Germinal center (tissue), 1 donor: ENCODE measurements at regions not wholly inside any gene's neighbourhood (a gene's known extent, or its start where the extent isn't known, plus 50 kb on each side); places are given as distances from the start of the nearest gene placed in this dataset.
A peak's percentile ranks its signal among the peaks of the same experiment; 100 is the strongest.

Experiments
- DNase-seq: peaks from one replicate; pipeline ENCODE4 v3.0.0; 2012; ENCODE audit warnings: mixed read lengths, low spot score

GRCh38 chr5:6832994-6833393 is 119.8 kb downstream of the TENT4A start:
- DNase-seq, result no peak

- DNase-seq, result no peak
These were observed 120.2 kb downstream of the TENT4A start for GRCh38 chr5:6833406-6833805.

GRCh38 chr5:6837095-6837494 is 123.9 kb downstream of the TENT4A start:
- no peak for DNase-seq

DNA sequence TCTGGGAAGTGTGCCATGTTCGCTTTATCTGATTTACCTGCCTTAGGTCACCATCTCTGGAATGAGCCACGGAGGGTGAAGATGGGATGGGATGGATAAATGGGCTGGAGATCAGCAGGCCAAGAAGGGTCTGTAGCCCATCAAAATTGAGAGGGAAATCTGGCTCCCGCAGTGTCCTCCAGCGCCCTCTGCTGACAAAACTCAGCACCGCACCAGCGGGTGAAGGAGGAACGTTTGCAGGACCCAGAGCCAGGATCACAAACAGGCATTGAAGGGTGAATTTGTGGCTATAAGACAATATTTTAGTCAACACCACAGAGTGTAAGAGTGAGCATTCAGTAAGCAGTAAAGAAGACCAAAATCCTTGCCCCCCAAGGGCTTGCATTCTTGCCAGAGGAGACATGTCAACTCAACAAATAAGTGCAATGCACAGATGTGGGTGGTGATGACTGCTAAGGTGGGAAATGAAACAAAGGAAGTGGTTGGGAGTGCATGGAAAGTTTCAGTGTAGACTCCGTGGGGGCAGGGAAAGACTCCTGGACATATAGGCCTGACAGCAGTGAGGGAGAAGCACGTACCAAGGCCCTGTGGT is 124.4 kb downstream of the TENT4A start:
- peak; percentile 23 for DNase-seq

- no peak for DNase-seq
These were observed 125.5 kb downstream of the TENT4A start for GRCh38 chr5:6838736-6839135.

GRCh38 chr5:6840136-6840793 is 127.0 kb downstream of the TENT4A start:
- no peak for DNase-seq

GRCh38 chr5:6843335-6843734 is 130.1 kb downstream of the TENT4A start:
- no peak for DNase-seq

- no peak for DNase-seq
These were observed 130.6 kb downstream of the TENT4A start for GRCh38 chr5:6843821-6844220.

DNA sequence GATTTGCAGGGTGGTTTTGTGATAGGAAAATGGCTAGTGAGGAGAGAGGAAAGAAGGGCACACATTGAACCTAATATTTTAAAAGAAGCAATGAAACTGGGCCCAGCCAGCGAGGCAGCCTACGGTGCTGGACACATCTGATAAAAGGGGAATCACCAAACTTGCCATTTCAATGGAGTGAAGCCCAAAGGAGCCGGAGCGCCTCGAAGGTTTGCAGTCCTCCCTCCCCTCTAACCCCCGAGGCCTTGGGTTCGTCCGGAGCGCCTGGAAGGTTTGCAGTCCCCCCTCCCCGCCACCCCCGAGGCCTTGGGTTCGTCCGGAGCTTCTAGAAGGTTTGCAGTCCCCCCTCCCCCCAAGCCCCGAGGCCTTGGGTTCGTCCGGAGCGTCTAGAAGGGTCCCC is 132.6 kb downstream of the TENT4A start:
- no peak for DNase-seq

DNA sequence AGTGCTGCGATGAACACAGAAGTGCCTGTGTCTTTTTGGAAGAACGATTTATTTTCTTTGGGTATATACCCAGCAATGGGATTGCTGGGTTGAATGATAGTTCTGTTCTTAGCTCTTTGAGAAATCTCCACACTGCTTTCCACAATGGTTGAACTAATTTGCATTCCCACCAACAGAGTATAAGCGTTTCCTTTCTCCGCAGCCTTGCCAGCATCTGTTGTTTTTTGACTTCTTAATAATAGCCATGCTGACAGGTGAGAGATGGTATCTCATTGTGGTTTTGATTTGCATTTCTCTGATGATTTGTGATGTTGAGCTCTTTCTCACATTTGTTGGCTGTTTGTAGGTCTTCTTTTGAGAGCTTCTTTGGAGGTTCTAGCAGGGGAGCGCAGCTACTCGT is 134.6 kb downstream of the TENT4A start:
- DNase-seq, result no peak

DNA sequence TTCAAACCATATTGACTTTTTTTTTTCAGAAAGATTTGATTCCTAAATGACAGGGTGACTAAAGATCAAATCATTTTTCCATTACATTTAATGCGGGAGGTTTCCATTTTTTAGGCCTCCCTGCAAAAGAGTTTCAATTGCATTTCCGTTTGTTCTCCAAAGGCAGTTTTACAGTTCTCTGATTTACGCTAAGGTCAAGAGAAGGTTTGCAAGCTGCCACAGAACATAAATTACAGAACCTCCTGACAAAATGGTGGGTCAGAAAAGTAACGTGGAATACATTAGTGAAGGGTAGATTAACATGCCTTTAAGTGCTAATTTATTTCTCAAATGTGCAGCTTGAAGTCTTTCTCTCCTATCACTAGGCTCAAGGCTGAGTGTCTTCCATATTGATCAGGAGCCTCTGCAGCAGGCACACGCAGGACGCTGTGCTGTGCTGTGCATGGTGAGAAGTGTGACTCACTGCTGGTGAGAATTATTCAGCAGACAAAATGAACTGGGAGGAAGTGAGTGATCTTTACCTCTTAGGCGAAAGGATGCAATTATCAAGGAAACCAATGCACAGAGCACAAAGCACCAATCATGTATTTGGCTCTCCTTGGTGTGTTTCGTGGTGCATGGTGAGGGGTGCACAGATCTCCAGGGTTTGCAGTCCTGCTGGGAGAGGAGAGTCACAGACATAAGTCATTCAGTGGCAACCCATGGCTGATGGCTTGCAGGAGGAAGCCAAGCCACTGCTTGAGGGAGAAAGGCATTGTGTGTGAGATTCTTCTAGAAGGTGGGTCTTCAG is 136.3 kb downstream of the TENT4A start:
- DNase-seq, result no peak

GRCh38 chr5:6850106-6850432 is 136.8 kb downstream of the TENT4A start:
- no peak for DNase-seq

DNA sequence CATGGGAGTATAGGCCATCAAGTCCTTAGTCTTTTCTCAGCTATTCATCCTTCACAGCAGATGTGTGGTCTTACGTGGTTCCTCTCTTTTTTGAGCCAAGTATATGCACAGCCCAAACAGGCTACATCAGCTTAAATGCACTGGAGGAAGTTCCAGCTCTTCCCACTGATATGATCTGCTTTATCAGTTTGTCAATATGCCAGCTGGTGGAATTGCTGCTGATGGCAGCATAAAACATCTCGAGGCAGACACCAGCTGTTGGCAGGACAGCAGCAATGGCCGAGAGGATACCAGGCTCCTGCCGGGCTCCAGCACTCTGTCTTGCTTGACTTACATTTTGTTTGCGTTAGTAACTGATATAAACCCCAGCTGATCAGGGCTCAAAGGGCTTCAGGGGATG is 143.4 kb downstream of the TENT4A start:
- DNase-seq, result no peak

DNA sequence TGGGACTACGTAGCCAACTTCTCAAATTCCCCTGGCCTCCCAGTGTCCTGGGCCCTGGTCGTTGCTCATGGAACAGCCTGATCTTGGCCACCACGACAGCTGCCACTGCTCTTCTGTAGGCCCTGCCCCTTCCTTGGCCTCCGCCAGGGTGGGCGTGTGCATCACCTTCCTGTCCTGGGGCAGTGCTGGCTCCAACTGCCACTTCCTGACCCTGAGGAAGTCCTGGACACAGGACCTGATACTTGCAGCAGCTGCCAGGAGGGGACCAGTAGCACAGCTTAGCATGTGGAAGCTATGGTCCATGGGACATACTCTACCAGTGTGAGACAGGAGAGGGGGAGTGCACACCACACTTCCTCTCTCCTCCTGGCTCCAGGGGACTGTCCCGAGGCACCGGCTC is 145.2 kb downstream of the TENT4A start:
- no peak for DNase-seq

DNA sequence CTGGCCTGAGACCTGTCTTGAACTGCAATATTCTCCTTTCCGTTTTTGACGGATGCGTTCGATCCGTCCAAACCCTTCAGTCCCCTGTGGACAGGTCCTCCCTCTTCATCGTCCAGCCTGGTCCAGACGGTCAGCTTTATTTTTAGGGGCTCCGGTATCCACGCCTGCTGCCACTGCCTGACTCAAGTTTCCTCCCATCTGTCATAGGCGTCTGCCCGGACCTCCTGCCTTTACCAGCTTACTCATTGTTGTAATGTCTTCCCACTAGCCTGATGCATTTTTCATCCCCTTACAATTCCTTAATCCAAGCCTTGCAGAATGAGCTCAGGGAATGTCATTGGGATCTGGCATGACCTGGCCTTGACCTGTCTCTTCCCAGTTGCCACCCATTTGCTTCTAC is 145.8 kb downstream of the TENT4A start:
- no peak for DNase-seq

DNA sequence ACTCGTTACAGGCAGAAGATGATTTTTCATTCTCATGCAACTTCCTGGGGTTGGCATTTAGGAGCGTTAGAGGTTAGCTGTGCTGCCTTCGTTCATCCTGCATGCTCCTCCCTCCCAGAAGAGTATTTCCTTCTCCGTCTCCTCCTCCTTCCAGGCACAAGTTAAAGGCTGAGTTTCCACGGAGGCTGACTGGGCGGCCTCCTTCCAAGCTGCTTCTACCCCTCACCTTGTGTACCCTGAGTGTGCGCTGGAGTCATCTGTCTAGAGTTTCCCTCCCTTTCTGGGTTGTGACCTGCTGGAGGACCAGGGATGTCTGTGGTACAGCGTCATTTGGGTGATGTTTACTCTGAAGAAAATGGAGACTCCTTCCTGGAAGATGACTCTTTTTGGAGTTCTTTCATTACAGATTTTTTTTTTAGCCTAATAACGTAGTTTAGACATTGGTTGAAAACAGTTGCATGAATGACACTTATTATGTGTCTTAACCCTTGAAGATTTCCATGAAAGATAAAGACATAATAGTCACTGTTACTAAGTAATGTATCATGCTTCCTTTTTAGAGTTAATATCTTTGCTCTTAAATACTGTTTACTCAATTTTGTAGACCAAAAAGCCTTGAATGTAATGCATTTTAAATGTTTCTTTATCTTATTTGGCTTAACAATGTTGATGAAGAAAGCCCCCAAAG is 146.9 kb downstream of the TENT4A start:
- no peak for DNase-seq

GRCh38 chr5:6861036-6861435 is 147.8 kb downstream of the TENT4A start:
- DNase-seq, result no peak

GRCh38 chr5:6861667-6862066 is 148.4 kb downstream of the TENT4A start:
- no peak for DNase-seq

GRCh38 chr5:6862306-6862705 is 149.1 kb downstream of the TENT4A start:
- no peak for DNase-seq

DNA sequence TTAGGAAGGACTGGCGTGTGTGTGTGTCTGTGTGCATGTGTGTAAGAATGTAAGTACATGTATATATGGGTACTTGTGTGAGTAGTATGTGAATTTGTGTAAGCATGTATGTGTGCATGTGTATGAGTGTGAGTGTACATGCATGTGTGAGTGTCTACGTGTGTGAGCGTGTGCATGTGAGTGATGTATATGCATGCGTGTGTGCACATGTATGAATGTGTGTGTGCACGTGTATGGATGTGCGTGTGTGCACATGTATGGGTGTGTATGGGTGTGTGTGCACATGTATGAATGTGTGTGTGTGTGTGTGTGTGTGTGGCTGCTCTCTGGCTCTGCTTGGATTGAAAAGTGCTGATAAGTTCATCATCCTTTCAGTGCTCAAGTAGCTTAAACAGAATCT is 154.5 kb downstream of the TENT4A start:
- DNase-seq, result no peak

GRCh38 chr5:6868171-6868570 is 154.9 kb downstream of the TENT4A start:
- no peak for DNase-seq

DNA sequence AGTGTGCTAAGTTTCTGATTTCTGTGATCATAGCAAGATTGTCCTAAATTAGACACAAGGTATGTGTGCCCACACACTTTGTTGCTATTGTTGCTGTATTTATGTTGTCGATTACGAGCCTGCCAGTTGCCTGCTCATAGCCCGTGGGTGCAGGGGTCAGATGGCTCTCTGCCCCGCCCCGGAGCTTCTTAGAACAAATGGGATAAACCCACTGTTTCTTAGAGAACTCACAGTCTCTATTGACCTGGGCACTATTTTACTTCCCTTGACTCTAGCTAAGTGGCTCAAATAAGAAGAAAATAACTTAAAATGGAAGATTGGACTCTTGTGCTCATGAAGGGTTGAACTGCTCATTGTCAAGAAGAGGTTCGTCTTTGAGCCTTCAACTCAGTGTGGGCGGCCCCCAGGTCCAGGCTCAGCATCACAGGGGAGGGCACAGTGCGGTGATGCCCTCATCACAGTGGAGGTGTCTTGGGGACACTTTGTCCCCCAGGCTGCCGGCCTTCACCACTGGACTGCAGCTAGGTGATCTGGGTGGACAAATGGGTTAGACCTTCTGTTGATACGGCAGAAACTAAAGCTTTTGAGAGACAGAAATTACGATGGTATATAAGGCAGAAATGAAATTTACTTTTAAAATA is 155.5 kb downstream of the TENT4A start:
- no peak for DNase-seq

DNA sequence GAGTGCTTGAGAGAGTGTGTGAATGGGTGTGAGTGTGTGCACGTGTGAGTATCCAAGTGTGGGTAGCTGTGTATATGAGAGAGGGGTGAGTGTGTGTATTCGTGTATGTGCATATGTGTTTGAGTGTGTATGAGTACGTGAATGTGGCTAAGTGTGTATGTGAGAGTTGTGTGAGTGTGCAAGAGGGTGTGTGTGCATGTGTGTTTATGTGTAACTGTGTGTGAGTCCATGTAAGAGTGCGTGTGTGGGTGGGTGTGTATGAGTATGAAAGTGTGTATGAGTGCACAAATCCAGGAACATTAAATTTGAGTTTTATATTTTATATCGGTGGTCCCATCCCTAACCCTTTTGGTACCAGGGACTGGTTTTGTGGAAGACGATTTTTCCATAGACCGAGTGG is 156.4 kb downstream of the TENT4A start:
- no peak for DNase-seq
